Gastrocnemius medialis (tissue), 4 donors: ENCODE measurements at regions not wholly inside any gene's neighbourhood (a gene's known extent, or its start where the extent isn't known, plus 50 kb on each side); places are given as distances from the start of the nearest gene placed in this dataset.

ENCODE experiments used
- ATAC-seq, 2 donors: fragments of 150-250 bp; one replicate each; pipeline ENCODE4 v1.9.1; 2016
- DNase-seq, 2 donors: peaks; one replicate each; pipeline ENCODE4 v3.0.0-alpha.2; 2019
- H3K27ac ChIP-seq, 4 donors: fragments of 200-600 bp; sonication (generic); 1 replicate in 1 of 4; 2 replicates in 3 of 4; pipeline ENCODE4 v1.5.1; 2016 to 2018; ENCODE audit warnings: mild to moderate bottlenecking in 2 of 4, moderate library complexity in 1 of 4
- H3K27me3 ChIP-seq, 3 donors: fragments of 200-600 bp; sonication (generic) in 2 of 3; 1 replicate in 1 of 3; 2 replicates in 2 of 3; pipeline versions ENCODE4 v1.5.1 to v1.6.0; 2016 to 2019; ENCODE audit warnings: mild to moderate bottlenecking in 1 of 3, moderate library complexity in 1 of 3
- H3K36me3 ChIP-seq, 2 donors: fragments of 200-600 bp; sonication (generic) in 1 of 2; one replicate each; pipeline ENCODE4 v1.5.1; 2017 to 2018
- H3K4me1 ChIP-seq, 2 donors: fragments of 200-600 bp; sonication (generic) in 1 of 2; one replicate each; pipeline ENCODE4 v1.5.1; 2016 to 2017; ENCODE audit warnings: mild to moderate bottlenecking in 2 of 2
- H3K4me3 ChIP-seq, 4 donors: fragments of 200-600 bp; sonication (generic) in 3 of 4; 1 replicate in 1 of 4; 2 replicates in 3 of 4; pipeline ENCODE4 v1.5.1; 2016 to 2019; ENCODE audit warnings: mild to moderate bottlenecking in 2 of 4
- H3K9me3 ChIP-seq, 3 donors: fragments of 200-600 bp; sonication (generic) in 2 of 3; 1 replicate in 1 of 3; 2 replicates in 2 of 3; pipeline ENCODE4 v1.5.1; 2016 to 2019
- CTCF ChIP-seq, 5 experiments: fragments of 450-650 bp in 3 of 5; fragments of 200-600 bp in 2 of 5; sonication (generic) in 2 of 5; IDR thresholded peaks in 4 of 5; conservative IDR thresholded peaks in 1 of 5; 1 replicate in 4 of 5; 2 replicates in 1 of 5; pipeline ENCODE4 v1.5.1; 2016 to 2019; ENCODE audit warnings: antibody characterized with exemption in 5 of 5, mild to moderate bottlenecking in 3 of 5, moderate library complexity in 3 of 5
- POLR2A ChIP-seq, 2 donors: fragments of 450-650 bp; IDR thresholded peaks; one replicate each; pipeline ENCODE4 v1.6.1; 2017; ENCODE audit warnings: antibody characterized with exemption in 2 of 2, mild to moderate bottlenecking in 2 of 2, moderate library complexity in 2 of 2
- in situ Hi-C, 4 donors: fragments of 200-750 bp; cut with MboI; loops; one replicate each; pipeline versions ENCODE4 v1.15.0 to v1.8.0; 2017; ENCODE audit warnings: low sequenced_read_pairs in 4 of 4
- intact Hi-C: fragments of 100-400 bp; cut with DNase I; formaldehyde crosslinking; loops from one replicate; pipeline ENCODE4 v1.15.1; 2023; ENCODE audit warnings: low total_unique reads

- Histone ChIP-seq H3K4me3 (no peak overlapping the region), H3K27me3 (peaks cover 0 to 3% (median 0%) of the 10 kb centered on the region in 3 donors), H3K27ac (no peak overlapping the region), H3K9me3 (no peaks in the 10 kb centered on the region), H3K36me3 (no peaks in the 10 kb centered on the region), H3K4me1 (no peaks in the 10 kb centered on the region)
- DNase-seq, result no peak
- TF ChIP-seq CTCF (IDR thresholded peaks at IDR 0.05 in 4 of 5, conservative IDR thresholded peaks at IDR 0.05 in 1 of 5), result no peak
- no peak for TF ChIP-seq POLR2A (IDR thresholded peaks at IDR 0.05)
- in situ Hi-C loops, result no loop called here
- ATAC-seq, result no peak
- intact Hi-C loops, result no loop called here
Observed at GRCh38 chr3:45318689-45319088, 69.7 kb upstream of the LARS2 start.

GRCh38 chr3:45319231-45319995 is 69.0 kb upstream of the LARS2 start:
- no peak for TF ChIP-seq POLR2A (IDR thresholded peaks at IDR 0.05)
- no peak for TF ChIP-seq CTCF (IDR thresholded peaks at IDR 0.05 in 4 of 5, conservative IDR thresholded peaks at IDR 0.05 in 1 of 5)
- H3K27me3 ChIP-seq, result no peaks in the 10 kb centered on the region
- no peaks in the 10 kb centered on the region for H3K4me1 ChIP-seq
- no peaks in the 10 kb centered on the region for H3K36me3 ChIP-seq
- no peak overlapping the region for H3K27ac ChIP-seq
- intact Hi-C loops, result no loop called here
- ATAC-seq (no peak), DNase-seq (no peak)
- in situ Hi-C loops, result no loop called here
- no peaks in the 10 kb centered on the region for H3K9me3 ChIP-seq
- no peak overlapping the region for H3K4me3 ChIP-seq

GRCh38 chr3:45319996-45320305 is 68.4 kb upstream of the LARS2 start:
- no peaks in the 10 kb centered on the region for H3K9me3 ChIP-seq
- no peak for DNase-seq
- no peak for TF ChIP-seq CTCF (IDR thresholded peaks at IDR 0.05 in 4 of 5, conservative IDR thresholded peaks at IDR 0.05 in 1 of 5)
- TF ChIP-seq POLR2A (IDR thresholded peaks at IDR 0.05), result no peak
- intact Hi-C loops (no loop called here), in situ Hi-C loops (no loop called here)
- no peaks in the 10 kb centered on the region for H3K36me3 ChIP-seq
- H3K27ac ChIP-seq, result no peak overlapping the region
- no peak for ATAC-seq
- no peak overlapping the region for H3K4me3 ChIP-seq
- no peaks in the 10 kb centered on the region for H3K27me3 ChIP-seq
- no peaks in the 10 kb centered on the region for H3K4me1 ChIP-seq

- Histone ChIP-seq H3K27me3 (no peaks in the 10 kb centered on the region), H3K27ac (no peak overlapping the region), H3K9me3 (no peaks in the 10 kb centered on the region), H3K36me3 (no peaks in the 10 kb centered on the region), H3K4me1 (no peaks in the 10 kb centered on the region), H3K4me3 (no peak overlapping the region)
- in situ Hi-C loops (no loop called here), intact Hi-C loops (no loop called here)
- DNase-seq (no peak), ATAC-seq (no peak)
- no peak for TF ChIP-seq CTCF (IDR thresholded peaks at IDR 0.05 in 4 of 5, conservative IDR thresholded peaks at IDR 0.05 in 1 of 5)
- TF ChIP-seq POLR2A (IDR thresholded peaks at IDR 0.05), result no peak
Observed at GRCh38 chr3:45320986-45321385, 67.4 kb upstream of the LARS2 start.
